HL-60 (cell line): ENCODE measurements at regions not wholly inside any gene's neighbourhood (a gene's known extent, or its start where the extent isn't known, plus 50 kb on each side); places are given as distances from the start of the nearest gene placed in this dataset.
A peak's percentile ranks its signal among the peaks of the same experiment; 100 is the strongest.

Experiments used
- DNase-seq, 2 experiments: peaks; one replicate each; pipeline ENCODE4 v3.0.0-alpha.2; 2010 to 2020; ENCODE audit warnings: low read depth in 1 of 2, low spot score in 1 of 2
- H3K27ac ChIP-seq: fragments of 250-450 bp; sonication (Bioruptor Pico); replicated peaks from 2 replicates; pipeline ENCODE4 v1.5.1; 2020; ENCODE audit warnings: mild to moderate bottlenecking, moderate library complexity
- H3K27me3 ChIP-seq: fragments of 250-450 bp; sonication (Bioruptor Pico); 2 replicates; pipeline ENCODE4 v1.5.1; 2021; ENCODE audit warnings: mild to moderate bottlenecking, moderate library complexity; ENCODE audit not compliant: insufficient read depth, poor library complexity, severe bottlenecking
- H3K4me3 ChIP-seq: replicated peaks from 2 replicates; pipeline ENCODE4 v1.5.1; 2011; ENCODE audit warnings: mild to moderate bottlenecking, control low read depth, low read length; ENCODE audit not compliant: insufficient read depth
- CTCF ChIP-seq: IDR thresholded peaks from one replicate; pipeline ENCODE4 v1.5.1; 2011; ENCODE audit warnings: low read length, control low read depth, inconsistent platforms; ENCODE audit not compliant: insufficient read depth
- GABPA ChIP-seq: IDR thresholded peaks from 2 replicates; pipeline ENCODE4 v1.6.1; 2012; ENCODE audit warnings: low read depth
- POLR2AphosphoS5 ChIP-seq: IDR thresholded peaks from 2 replicates; pipeline ENCODE4 v1.6.1; 2012; ENCODE audit warnings: low read depth
- SPI1 ChIP-seq: IDR thresholded peaks from 2 replicates; pipeline ENCODE4 v1.6.1; 2012; ENCODE audit warnings: low read depth, mild to moderate bottlenecking, borderline replicate concordance
- TF ChIP-seq, protein P1 (sequence below): IDR thresholded peaks from 2 replicates; pipeline ENCODE4 v1.6.1; 2012; ENCODE audit warnings: low read depth; ENCODE audit not compliant: insufficient replicate concordance

DNA sequence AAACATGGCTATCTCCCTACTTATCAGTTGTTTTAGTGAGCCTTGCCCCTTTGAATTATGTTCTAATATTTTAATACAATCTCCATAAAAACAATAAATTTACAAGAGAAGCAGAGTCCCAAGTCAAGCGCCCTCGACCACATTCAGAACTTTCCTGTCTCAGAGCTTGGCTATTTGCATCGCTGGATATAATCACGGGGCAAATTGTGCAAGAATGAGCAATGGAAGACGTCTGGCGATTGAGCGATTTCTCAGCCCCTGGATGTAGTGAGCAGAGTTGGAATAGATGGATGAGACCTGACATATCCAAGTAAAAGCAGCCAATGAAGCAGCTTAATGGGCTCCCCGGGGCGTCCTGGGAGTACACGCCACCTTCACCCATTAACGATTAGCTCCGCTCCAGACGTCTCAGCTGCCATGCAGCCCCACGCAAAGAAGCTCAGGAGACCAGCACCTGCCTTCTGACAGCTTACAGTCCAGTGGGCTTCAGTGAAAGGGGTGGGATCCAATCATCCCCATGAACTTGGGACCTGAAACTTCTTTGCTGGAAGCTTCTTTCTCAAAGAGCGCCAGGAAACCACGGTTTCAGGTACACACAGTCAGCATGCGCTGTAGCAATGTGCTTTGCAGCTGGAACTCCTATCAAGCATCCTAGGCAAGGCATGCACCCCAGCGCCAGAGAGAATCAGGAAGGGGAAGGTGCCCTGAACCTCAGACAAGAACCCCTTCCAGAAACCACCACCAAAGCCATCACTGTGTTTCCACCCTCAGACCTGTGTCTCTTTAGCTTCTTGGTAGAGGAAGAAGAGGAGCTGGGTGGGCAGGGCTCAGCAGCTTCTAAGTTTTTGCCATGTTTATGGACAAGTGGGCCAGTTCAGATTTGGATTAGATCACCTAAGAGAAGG lies 92.0 kb upstream of the IRX4 start:
- TF ChIP-seq POLR2AphosphoS5 (no peak), CTCF (no peak), GABPA (no peak), SPI1 (no peak)
- TF ChIP-seq, protein P1, sequence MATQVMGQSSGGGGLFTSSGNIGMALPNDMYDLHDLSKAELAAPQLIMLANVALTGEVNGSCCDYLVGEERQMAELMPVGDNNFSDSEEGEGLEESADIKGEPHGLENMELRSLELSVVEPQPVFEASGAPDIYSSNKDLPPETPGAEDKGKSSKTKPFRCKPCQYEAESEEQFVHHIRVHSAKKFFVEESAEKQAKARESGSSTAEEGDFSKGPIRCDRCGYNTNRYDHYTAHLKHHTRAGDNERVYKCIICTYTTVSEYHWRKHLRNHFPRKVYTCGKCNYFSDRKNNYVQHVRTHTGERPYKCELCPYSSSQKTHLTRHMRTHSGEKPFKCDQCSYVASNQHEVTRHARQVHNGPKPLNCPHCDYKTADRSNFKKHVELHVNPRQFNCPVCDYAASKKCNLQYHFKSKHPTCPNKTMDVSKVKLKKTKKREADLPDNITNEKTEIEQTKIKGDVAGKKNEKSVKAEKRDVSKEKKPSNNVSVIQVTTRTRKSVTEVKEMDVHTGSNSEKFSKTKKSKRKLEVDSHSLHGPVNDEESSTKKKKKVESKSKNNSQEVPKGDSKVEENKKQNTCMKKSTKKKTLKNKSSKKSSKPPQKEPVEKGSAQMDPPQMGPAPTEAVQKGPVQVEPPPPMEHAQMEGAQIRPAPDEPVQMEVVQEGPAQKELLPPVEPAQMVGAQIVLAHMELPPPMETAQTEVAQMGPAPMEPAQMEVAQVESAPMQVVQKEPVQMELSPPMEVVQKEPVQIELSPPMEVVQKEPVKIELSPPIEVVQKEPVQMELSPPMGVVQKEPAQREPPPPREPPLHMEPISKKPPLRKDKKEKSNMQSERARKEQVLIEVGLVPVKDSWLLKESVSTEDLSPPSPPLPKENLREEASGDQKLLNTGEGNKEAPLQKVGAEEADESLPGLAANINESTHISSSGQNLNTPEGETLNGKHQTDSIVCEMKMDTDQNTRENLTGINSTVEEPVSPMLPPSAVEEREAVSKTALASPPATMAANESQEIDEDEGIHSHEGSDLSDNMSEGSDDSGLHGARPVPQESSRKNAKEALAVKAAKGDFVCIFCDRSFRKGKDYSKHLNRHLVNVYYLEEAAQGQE: no peak
- H3K27me3 ChIP-seq: peaks cover 2% of the 10 kb centered on the region
- H3K27ac ChIP-seq: no peak overlapping the region
- DNase-seq: peak in 1 of 2 experiments; percentile 13
- no peak overlapping the region for H3K4me3 ChIP-seq

GRCh38 chr5:1974081-1974480 lies 91.4 kb upstream of the IRX4 start:
- no peak overlapping the region for H3K27ac ChIP-seq
- H3K27me3 ChIP-seq: peaks cover 2% of the 10 kb centered on the region
- H3K4me3 ChIP-seq: no peak overlapping the region
- no peak for TF ChIP-seq POLR2AphosphoS5
- TF ChIP-seq, protein P1: no peak
- TF ChIP-seq CTCF: no peak
- no peak for TF ChIP-seq GABPA
- no peak for TF ChIP-seq SPI1
- DNase-seq: no peak

DNA sequence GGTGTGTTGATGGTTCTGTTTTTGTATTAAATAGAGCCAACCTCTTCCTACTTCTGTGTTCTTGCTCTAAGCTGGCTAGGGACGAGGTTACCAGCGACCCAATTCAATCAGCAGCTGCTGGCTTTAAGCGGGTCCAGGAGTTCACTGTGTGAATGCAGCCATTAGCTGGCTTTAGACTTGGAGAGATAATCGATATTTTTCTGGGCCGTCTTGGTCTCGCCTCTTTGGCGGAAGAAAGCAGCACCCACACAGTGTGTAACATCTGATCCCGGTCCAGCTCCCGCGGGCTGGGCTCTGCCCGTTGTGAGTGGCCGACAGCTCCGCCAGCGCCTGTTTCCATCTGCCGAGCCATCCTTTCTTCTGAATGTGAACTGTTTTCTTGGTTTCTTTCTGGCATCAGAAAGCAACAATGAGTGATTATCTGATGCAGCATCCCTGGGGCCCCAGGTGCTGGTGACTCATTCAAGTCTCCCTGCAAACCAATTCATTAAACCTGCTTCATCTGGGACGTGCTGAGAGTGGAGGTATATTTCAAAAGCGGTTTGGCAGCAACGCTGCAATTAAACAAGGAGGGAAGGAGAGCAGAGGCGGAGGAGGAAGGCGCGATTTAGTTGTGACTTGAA lies 90.8 kb upstream of the IRX4 start:
- peaks cover 2% of the 10 kb centered on the region for H3K27me3 ChIP-seq
- no peak for TF ChIP-seq CTCF
- TF ChIP-seq, protein P1: no peak
- no peak for TF ChIP-seq GABPA
- TF ChIP-seq SPI1: no peak
- TF ChIP-seq POLR2AphosphoS5: no peak
- no peak overlapping the region for H3K4me3 ChIP-seq
- no peak for DNase-seq
- no peak overlapping the region for H3K27ac ChIP-seq
